HG03460 (cell line): ENCODE measurements at regions not wholly inside any gene's neighbourhood (a gene's known extent, or its start where the extent isn't known, plus 50 kb on each side); places are given as distances from the start of the nearest gene placed in this dataset.
"Not testable (repeated sequence)": the region's sequence is repeated elsewhere in the genome, so short reads cannot be mapped to it uniquely, and the experiment has no call there.

Source experiments
- ATAC-seq: cut with Tn5 transposase; IDR thresholded peaks from one replicate; pipeline ENCODE4 v1.9.1; 2021; ENCODE audit not compliant: unreplicated experiment

GRCh38 chr16:88199296-88200153 lies 183.2 kb upstream of the ZNF469 start:
- ATAC-seq = not testable (repeated sequence)

- ATAC-seq = not testable (repeated sequence)
These were observed 182.4 kb upstream of the ZNF469 start for GRCh38 chr16:88200154-88200895.

GRCh38 chr16:88200896-88201185 lies 181.9 kb upstream of the ZNF469 start:
- no peak for ATAC-seq

GRCh38 chr16:88201611-88202010 lies 181.1 kb upstream of the ZNF469 start:
- ATAC-seq = not testable (repeated sequence)

- no peak for ATAC-seq
These were observed 180.5 kb upstream of the ZNF469 start for GRCh38 chr16:88202207-88202745.

GRCh38 chr16:88202856-88203681 lies 179.7 kb upstream of the ZNF469 start:
- ATAC-seq = not testable (repeated sequence)

- not testable (repeated sequence) for ATAC-seq
These were observed 178.3 kb upstream of the ZNF469 start for GRCh38 chr16:88204131-88205110.

- ATAC-seq = not testable (repeated sequence)
These were observed 177.3 kb upstream of the ZNF469 start for GRCh38 chr16:88205482-88205881.

GRCh38 chr16:88206006-88206405 lies 176.8 kb upstream of the ZNF469 start:
- ATAC-seq = not testable (repeated sequence)

GRCh38 chr16:88206516-88206915 lies 176.2 kb upstream of the ZNF469 start:
- not testable (repeated sequence) for ATAC-seq

- ATAC-seq = no peak
These were observed 174.6 kb upstream of the ZNF469 start for GRCh38 chr16:88208112-88208511.

- ATAC-seq = not testable (repeated sequence)
These were observed 174.0 kb upstream of the ZNF469 start for GRCh38 chr16:88208776-88209175.

- ATAC-seq = not testable (repeated sequence)
These were observed 173.2 kb upstream of the ZNF469 start for GRCh38 chr16:88209579-88209978.

GRCh38 chr16:88213937-88214336 lies 168.8 kb upstream of the ZNF469 start:
- ATAC-seq = not testable (repeated sequence)

GRCh38 chr16:88221001-88221761 lies 161.6 kb upstream of the ZNF469 start:
- ATAC-seq = not testable (repeated sequence)

GRCh38 chr16:88223696-88224095 lies 159.1 kb upstream of the ZNF469 start:
- not testable (repeated sequence) for ATAC-seq

GRCh38 chr16:88224131-88224898 lies 158.4 kb upstream of the ZNF469 start:
- ATAC-seq = not testable (repeated sequence)

- not testable (repeated sequence) for ATAC-seq
These were observed 157.0 kb upstream of the ZNF469 start for GRCh38 chr16:88225640-88226230.
